Ecto neural progenitor cell (in vitro differentiated cells): ENCODE measurements at regions not wholly inside any gene's neighbourhood (a gene's known extent, or its start where the extent isn't known, plus 50 kb on each side); places are given as distances from the start of the nearest gene placed in this dataset.
A peak's percentile ranks its signal among the peaks of the same experiment; 100 is the strongest.

Experiments
- DNase-seq: peaks from one replicate; pipeline ENCODE4 v3.0.0-alpha.2; 2018; ENCODE audit warnings: low spot score

GRCh38 chr3:68056556-68056955, 402.1 kb upstream of the SUCLG2 start:
- DNase-seq = no peak

DNA sequence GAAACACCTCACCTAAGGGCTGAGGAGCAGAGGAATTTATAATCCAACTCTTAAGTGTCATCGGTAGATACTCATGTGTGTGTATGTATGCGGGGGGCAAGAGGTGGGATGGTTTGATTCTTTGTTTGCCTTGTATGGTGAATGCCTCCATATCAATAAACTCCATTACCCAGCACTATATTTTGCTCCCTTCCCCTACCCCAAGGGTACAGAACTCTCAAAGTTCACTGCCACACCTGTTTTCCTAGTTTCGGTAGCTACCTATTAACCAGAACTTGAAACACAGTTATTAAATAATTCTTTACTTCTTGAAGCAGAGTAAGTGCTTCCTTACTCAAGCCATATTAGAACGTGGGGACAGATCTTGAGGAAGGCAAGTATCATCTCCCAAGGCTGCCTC, 400.8 kb upstream of the SUCLG2 start:
- DNase-seq = no peak

DNA sequence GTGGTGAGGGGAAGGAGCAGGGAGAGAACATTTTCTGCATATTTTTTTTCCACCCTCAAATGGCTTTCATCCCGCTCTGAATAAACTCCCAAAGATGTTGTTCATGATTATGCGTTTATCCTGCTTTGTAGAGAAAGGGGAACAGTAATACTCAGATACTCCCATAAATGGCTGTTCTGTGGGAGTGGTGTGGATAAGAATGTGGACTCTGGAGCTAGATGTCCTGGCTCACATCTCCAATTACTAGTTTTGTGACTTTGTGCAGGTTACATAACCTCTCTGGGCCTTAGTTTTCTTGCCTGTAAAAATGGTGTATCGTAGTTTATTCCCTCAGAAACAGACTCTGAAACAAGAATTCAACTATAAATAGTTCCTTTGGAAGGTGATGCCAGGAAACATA, 395.4 kb upstream of the SUCLG2 start:
- DNase-seq = no peak

DNA sequence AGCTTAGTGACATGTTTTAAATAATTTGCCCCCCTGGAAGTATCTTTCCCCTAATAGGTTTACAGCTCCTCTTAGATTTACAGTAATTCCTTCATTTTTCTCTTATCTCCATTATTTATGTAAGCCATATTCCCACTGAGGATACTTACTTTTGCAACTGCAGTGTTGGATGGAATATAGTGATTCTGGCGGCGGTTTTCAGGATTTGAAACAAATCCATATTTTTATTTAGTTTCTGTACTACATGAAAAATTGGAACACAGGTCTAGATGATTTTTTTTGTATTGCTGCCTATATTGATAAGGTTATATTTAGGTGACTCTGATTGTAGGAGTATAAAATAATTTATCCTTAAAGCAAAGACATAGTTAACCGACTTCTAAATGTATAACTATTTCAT, 391.6 kb upstream of the SUCLG2 start:
- no peak for DNase-seq

GRCh38 chr3:68033867-68034266, 379.5 kb upstream of the SUCLG2 start:
- no peak for DNase-seq

DNA sequence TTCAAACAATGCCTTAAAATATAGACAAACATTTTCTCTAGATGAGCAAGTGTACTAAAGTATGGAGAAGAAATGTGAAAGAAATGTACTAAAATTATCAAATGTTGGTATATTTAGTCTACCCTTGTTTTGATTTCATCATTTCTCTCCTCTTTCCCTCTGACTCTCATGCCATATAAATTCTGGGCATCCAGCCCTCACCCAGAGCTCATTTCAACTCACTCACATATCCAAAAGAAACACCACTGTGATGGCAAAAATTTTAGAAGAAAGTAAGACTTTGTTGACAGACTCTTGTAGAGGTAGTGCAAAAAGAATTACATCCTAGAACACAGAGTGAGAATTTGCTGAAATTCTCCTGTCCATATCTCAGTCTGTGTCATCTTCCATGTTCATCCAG, 377.8 kb upstream of the SUCLG2 start:
- DNase-seq = no peak

DNA sequence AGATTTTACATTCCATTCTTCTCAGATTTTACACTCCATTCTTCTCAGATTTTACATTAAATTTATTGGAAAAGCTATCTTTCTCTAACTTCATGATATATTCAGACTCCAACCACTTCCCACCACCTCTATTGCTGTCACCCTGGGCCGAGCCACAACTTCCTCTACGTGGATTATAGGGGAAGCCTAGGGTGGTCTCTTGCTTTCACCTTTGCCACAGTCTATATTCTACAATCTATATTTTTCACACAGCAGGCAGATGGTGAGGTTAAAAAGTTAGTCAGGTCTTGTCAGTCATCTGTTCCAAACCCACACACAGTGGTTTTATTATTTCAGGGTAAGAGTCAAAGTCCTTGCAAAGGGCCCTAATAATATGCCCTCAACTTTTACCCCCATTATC, 370.8 kb upstream of the SUCLG2 start:
- no peak for DNase-seq

DNA sequence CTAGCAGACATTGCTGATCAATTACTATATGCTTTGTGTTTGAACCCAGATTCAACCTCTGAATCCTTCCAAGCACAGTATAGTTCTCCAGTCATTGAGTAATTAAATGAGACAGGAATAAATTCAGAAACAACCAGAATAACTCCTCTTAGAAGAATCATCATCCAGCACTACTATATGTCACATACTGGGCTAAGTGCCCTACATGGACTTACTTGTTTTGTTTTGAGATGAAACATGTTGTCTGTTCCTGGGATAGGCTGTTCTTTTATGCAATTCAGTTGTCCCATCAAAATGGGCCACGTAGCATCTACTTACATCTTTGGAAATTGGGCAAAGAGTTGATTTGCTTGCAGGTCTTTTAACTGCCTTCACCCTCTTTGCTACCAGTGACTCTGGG, 365.5 kb upstream of the SUCLG2 start:
- DNase-seq = no peak

- no peak for DNase-seq
Observed at GRCh38 chr3:68018275-68018674, 363.9 kb upstream of the SUCLG2 start.

- DNase-seq = no peak
Observed at GRCh38 chr3:68017069-68017468, 362.7 kb upstream of the SUCLG2 start.

- no peak for DNase-seq
Observed at GRCh38 chr3:68009900-68010299, 355.5 kb upstream of the SUCLG2 start.

DNA sequence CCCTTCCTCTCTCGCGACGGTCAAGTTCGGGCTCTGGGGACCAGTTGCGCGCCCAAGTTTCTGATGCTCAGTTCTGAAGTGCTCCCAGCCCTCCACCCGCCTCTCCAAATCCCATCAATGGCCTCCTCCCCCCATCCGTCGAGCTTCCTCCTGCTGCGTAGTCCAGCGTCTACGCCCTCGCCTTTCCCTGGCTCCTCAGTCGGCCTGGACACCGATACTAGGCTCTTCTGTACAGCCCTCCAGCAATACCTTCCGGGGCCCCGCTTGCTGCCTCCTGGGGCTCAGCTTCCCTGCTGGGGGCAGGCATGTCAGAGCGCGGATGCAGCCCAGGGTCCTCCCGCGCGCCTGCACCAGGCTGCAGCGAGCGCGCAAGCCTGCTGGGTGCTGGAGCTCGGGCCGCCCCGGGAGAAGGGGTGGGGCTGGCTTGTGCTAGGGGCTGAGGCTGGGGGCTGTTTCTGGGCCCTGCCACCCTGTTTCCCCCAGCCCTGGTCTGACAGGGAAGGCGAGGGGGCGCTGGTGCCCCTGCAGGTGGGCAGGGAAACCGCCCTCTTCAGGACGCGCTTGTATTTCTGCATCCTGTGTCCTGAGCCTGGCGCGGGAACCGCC, 353.3 kb upstream of the SUCLG2 start:
- DNase-seq = peak; percentile 74

- no peak for DNase-seq
Observed at GRCh38 chr3:68006646-68007045, 352.2 kb upstream of the SUCLG2 start.

- no peak for DNase-seq
Observed at GRCh38 chr3:68004091-68004490, 349.7 kb upstream of the SUCLG2 start.

- DNase-seq = no peak
Observed at GRCh38 chr3:67998281-67998680, 343.9 kb upstream of the SUCLG2 start.

DNA sequence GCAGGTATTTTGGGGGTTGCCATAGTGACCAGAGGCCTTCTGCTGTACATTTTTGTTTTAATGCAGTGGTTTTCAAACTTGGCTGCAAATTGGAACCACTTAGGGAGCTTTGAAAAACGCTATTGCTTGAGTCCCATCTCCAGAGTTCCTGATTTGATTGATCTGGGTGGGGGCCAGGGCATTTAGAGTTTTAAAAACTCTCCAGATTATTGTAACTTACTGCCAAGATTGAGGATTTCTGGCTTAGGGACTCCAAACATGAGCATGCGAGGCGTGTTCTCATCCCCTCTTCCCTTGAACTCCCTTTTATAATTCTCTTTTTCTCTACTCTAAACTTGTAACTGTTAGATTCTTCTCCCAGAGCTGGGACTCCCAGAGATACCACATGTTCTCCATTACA, 340.8 kb upstream of the SUCLG2 start:
- no peak for DNase-seq

DNA sequence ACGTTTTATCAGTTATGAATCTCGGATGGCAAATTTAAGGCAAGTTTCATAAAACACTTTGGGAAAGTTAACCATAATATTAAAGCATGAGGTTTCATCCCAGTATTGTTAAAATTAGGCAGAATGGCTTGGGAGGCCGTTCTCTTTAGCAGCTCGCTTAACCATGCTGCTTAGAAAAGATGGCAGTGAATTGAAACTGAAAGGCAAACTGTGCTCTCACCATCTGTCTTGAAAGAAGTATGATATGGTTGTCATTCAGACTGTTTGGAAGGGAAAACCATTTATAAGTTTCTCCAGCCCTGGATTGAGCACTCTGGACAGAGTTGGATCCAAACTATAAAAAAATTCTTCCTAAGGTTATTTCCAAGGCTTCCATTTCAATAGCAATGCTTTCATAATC, 332.3 kb upstream of the SUCLG2 start:
- DNase-seq = no peak

DNA sequence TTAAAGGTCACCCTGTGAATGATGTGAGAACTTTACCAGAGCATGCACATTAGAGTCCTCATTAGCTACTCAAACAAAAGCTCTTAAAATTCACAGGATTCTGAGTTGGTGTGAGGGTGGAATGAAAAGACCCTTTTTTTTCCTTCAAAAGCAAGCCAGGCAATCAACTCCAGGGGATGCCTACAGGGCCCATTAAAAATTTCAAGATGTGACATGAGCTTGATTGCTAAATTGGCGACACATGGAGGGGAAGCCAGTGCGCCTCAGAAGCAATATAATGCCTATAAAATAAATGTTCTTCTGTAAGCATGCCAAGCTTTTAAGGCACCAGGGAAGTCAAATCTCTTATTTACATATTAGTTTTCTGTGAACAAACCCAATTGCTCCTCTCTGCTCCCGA, 328.8 kb upstream of the SUCLG2 start:
- DNase-seq = no peak

- DNase-seq = no peak
Observed at GRCh38 chr3:67981077-67981476, 326.7 kb upstream of the SUCLG2 start.

GRCh38 chr3:67979342-67979741, 324.9 kb upstream of the SUCLG2 start:
- DNase-seq = no peak

- DNase-seq = no peak
Observed at GRCh38 chr3:67977762-67978161, 323.4 kb upstream of the SUCLG2 start.

GRCh38 chr3:67976663-67977062, 322.3 kb upstream of the SUCLG2 start:
- DNase-seq = no peak

DNA sequence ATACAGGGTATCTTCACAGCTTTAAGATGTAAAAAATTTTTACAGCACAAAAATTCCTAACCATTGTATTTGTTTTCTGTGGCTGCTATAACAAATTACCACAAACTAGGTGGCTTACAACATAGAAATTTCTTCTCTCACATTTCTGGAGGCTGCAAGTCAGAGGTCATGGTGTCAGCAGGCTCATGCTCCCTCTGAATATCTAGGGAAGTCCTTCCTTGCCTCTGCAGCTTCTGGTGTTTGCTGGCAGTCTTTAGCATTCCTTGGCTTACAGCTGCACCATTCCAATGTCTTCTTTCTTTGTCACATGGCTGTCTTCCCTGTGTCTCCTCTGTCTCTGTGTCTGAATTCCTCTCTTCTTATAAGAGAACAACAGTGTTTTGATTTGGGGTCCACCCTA, 310.2 kb upstream of the SUCLG2 start:
- DNase-seq = no peak

GRCh38 chr3:67957268-67957667, 302.9 kb upstream of the SUCLG2 start:
- DNase-seq = no peak
